HG02759 (cell line): ENCODE measurements at regions not wholly inside any gene's neighbourhood (a gene's known extent, or its start where the extent isn't known, plus 50 kb on each side); places are given as distances from the start of the nearest gene placed in this dataset.
"Not testable (repeated sequence)": the region's sequence is repeated elsewhere in the genome, so short reads cannot be mapped to it uniquely, and the experiment has no call there.

ENCODE experiments used
- ATAC-seq: cut with Tn5 transposase; IDR thresholded peaks from one replicate; pipeline ENCODE4 v1.9.1; 2021; ENCODE audit warnings: mild to moderate bottlenecking, moderate library complexity; ENCODE audit not compliant: unreplicated experiment

- no peak for ATAC-seq
Observed at GRCh38 chrX:97850911-97851310, 967.2 kb downstream of the RPA4 start.

DNA sequence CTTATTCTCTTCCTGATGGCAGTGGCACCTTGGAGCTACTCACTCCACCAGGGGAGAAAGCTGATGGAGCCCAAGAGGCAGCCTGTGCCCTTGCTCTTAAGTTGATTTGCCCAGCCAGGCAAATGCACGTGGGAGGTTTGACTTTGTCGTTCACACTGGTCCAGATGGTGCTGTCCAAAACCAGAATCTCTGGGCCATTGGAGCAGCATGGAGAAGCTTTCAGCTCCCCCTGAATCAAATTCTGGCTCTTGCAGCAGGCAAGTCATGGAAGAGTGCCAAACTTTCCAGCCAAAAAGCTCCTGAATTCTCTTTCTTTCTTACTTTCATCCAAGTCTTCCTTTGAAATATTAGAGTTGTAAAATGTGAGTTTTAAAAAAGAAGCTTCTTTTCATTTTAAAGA is 970.4 kb downstream of the RPA4 start:
- ATAC-seq = no peak

DNA sequence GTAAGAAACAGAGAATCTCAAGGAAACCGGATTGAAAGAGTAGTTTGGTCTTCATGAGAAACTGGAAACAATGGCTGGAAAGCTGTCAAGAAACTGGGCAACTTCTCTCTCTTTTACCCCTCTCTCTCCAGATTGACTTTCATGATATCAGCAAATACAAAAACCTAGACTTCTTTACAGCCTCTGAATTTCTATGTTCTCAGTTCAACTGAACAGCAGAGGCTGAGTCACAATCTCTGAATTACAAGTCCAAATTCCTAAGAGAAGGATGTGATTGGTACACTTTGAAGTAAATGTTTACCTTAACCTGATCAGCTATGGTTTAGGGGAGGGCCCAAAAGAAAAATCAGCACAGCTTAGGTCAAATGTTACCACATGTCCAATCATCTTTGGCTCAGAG is 974.9 kb downstream of the RPA4 start:
- ATAC-seq = no peak

DNA sequence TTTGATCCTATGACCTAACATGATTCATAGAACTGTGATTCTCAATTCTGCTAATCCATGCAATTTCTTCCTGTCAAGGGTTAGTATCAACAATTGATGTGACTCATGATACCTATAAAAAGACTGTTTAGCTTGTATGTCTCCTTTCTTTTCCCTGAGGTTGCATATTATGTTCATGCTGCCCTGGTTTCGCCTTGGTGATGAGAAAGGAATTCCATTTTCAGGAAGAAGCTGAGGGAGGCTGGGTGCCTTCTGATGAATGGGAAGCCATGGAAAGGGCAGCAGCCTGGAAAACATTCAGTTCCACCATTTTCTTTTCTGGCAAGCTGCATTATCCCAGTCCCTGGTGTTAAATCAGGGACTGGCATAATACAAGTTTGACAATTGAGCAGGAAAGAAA is 976.5 kb downstream of the RPA4 start:
- ATAC-seq = no peak

DNA sequence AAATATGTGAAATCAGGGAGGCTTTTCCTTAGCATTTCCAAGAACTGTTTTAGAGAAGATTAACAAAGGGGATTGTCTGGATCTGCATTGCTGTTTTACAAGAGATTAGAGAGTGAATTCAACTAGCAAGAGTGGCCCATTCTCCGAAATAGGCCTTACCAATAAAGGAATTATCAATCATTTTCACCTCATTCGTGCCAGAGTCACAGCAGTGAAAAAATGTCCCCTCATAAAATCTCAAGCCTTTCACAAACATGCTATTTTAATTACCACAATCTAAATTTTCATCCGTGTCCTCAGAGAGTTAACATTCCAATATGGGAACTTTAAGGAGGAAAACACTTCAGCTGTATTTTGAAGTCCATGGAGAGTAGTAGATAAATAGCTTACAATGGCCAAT is 979.6 kb downstream of the RPA4 start:
- no peak for ATAC-seq

- ATAC-seq = no peak
Observed at GRCh38 chrX:97867266-97867665, 983.6 kb downstream of the RPA4 start.

GRCh38 chrX:97876697-97877407 is 993.1 kb downstream of the RPA4 start:
- no peak for ATAC-seq

DNA sequence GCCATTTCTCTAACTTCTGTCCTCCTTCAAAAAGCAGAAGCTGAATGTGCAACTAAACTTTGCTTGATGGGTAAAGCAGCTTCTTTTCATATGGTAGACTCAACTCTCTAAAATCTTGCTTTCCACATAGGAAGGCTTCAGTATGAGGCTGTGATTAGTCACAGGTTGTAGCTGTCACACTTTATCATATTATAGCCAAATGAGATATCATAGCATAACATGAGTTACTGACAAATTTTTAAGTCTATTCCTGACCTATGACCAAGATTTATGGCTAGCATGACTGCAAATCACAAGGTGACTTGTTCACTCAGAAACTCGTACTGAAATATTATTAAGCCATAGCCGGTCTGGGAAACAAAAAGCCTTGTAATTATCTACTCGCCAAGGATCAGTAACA is 998.6 kb downstream of the RPA4 start:
- ATAC-seq = no peak

DNA sequence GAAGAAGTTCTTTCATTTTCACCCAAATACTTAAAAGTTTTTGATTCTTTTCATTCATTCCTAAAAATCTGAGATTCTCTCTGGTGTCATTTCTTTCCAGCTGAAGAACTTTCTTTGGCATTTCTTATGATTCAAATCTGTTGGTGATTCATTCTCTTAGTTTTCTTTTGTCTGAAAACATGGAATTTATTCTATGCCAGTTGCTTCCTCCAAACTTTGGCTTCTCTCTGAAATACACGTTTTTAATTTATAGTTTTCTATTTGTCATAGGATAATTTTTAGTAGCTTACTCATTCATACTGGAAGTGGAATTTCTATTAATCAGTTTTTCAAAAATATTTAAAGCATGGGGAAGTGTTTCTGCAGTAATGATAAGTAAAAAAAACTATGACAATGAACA is 1012.0 kb downstream of the RPA4 start:
- ATAC-seq = no peak

- no peak for ATAC-seq
Observed at GRCh38 chrX:97897998-97898397, 1014.3 kb downstream of the RPA4 start.

DNA sequence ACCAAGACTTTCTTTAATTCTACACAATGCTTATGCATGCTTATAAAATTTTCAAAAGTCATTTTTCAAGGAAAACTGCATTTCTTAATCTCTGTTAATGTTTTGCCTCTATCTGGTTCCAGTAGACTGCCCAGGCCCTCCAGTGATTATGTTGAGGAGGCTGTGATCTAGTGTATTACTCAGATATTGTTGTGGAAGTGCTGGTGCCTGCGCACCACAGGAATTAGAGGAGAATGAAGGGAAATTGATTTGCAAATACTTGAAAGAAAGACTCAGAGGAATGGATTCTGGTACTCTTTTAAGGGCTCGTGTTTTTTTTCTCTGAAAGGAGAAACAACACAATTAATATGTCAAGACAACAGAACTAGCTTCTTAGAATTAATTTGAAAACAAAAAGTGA is 1015.1 kb downstream of the RPA4 start:
- ATAC-seq = no peak

DNA sequence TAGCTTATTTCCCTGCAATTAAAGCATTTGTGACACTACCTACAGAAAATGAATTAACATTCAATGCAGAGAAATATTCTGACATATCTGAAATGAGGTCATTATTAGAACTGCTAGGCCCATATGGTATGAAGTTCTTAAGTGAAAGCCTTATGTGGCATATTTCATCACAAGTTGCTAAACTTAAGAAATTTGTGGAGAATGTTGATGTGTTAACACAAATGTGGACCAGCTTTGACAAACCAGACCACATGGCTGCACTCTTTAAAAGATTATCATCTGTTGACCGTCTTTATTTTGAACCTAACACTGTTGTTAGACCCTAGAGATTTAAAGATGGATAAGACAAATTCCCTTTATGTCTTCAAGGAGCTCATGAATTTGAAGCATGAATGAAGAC is 1024.1 kb downstream of the RPA4 start:
- ATAC-seq = no peak

GRCh38 chrX:97909245-97909644 is 1025.5 kb downstream of the RPA4 start:
- ATAC-seq = peak; percentile 97

- not testable (repeated sequence) for ATAC-seq
Observed at GRCh38 chrX:97915390-97915789, 1031.7 kb downstream of the RPA4 start.

DNA sequence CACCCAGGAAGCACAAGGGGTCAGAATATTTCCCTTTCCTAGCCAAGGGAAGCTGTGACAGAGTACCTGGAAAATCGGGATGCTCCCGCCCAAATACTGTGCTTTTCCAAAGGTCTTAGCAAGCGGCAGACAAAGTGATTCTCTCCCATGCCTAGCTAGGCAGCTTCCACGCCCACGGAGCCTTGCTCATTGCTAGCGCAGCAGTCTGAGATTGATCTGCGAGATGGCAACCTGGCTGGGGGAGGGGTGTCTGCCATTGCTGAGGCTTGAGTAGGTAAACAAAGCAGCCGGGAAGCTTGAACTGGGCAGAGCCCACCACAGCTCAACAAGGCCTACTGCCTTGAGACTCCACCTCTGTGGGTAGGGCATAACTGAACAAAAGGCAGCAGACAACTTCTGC is 1037.5 kb downstream of the RPA4 start:
- not testable (repeated sequence) for ATAC-seq

DNA sequence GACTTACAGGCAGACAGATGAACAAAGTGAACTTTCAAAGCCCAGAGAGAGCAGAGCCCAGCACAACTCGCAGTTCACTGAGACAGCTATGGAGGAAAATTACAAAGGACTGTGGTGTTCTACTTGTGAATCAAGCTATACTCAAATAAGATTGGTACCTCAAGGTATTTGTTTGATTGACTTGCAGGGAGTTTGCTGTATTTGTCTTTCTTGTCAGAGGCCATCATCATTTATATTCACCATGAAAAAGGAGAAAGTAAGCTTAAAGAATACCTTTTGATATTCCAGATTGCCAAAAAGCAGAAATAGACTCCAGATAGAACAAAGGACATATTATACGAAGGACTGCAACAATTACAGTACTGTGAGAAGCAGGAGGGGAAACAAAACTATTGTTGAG is 1047.9 kb downstream of the RPA4 start:
- ATAC-seq = no peak

DNA sequence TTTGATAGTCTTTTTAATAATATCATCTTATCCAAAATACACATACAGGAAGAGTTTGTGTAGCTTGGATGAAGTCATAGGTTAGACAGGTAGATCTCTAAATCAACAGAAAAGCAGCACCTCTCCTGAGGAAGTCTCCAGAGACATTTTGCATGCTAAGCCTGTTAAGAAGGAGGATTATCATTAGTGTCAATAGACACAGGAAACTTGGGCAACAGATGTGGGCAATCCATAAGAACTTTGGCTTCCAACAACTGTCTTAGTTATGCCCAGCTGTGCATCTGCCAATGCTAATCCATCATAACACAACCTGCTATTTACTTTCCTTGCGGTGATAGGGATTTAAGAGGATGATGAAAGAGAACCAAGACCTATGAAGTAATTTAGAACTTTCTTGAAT is 1052.6 kb downstream of the RPA4 start:
- no peak for ATAC-seq

GRCh38 chrX:97938706-97939105 is 1055.0 kb downstream of the RPA4 start:
- ATAC-seq = no peak

- ATAC-seq = no peak
Observed at GRCh38 chrX:97968376-97969163, 1084.9 kb downstream of the RPA4 start.

GRCh38 chrX:97984641-97985040 is 1100.9 kb downstream of the RPA4 start:
- no peak for ATAC-seq

- ATAC-seq = no peak
Observed at GRCh38 chrX:97985096-97985495, 1101.4 kb downstream of the RPA4 start.

DNA sequence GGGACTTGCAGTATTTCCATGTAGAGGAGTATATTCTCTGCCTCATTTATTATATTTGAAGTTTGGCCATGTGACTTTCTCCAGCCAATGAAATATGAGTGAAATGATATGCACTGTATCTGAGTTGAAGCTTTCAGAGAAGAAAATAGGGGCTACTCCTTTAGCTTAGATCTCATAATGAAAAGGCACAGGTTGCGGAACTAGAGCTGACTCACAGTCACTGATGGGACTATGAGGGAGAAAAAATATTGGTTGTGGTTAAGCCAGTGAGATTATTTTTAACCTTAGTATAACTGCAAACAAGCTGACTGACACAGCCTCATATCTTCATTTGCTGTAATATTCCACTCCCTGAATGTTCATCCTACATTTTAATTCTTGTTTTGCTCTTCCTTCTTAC is 1104.3 kb downstream of the RPA4 start:
- no peak for ATAC-seq

GRCh38 chrX:97995834-97996233 is 1112.1 kb downstream of the RPA4 start:
- no peak for ATAC-seq
